GM18870 (cell line): ENCODE measurements at regions not wholly inside any gene's neighbourhood (a gene's known extent, or its start where the extent isn't known, plus 50 kb on each side); places are given as distances from the start of the nearest gene placed in this dataset.

Source experiments
- ATAC-seq: cut with Tn5 transposase; IDR thresholded peaks from one replicate; pipeline ENCODE4 v1.9.1; 2021; ENCODE audit warnings: moderate library complexity; ENCODE audit not compliant: unreplicated experiment

GRCh38 chr7:120205101-120205500, 67.9 kb upstream of the KCND2 start:
- no peak for ATAC-seq

- no peak for ATAC-seq
These were observed 65.9 kb upstream of the KCND2 start for GRCh38 chr7:120207037-120207436.

GRCh38 chr7:120215654-120216053, 57.3 kb upstream of the KCND2 start:
- ATAC-seq, result no peak

- no peak for ATAC-seq
These were observed 56.0 kb upstream of the KCND2 start for GRCh38 chr7:120216947-120217346.

- no peak for ATAC-seq
These were observed 54.3 kb upstream of the KCND2 start for GRCh38 chr7:120218712-120219111.

- ATAC-seq, result no peak
These were observed 51.3 kb upstream of the KCND2 start for GRCh38 chr7:120221666-120222065.
